ENCODE measurements at regions not wholly inside any gene's neighbourhood (a gene's known extent, or its start where the extent isn't known, plus 50 kb on each side); places are given as distances from the start of the nearest gene placed in this dataset.

DNA sequence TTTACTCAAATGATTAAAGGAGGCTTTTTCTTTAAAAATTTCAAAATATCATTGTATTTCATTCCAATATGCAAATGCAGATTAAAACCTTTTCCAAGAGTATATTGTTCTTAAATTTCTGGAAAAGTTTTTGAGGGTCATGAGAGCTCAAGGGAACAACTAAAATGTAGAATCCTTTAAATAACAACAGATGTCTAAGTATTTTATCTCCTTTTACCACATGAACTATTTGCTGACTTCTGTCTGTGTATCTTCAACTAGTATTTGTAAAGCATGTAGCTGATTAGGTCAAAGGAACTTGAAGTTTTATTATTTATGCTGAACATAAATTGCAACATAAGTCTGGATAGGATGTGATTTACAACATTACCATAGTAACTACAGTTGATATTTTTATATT is 402.6 kb downstream of the CNTN6 start:
- TF ChIP-seq, protein P1, sequence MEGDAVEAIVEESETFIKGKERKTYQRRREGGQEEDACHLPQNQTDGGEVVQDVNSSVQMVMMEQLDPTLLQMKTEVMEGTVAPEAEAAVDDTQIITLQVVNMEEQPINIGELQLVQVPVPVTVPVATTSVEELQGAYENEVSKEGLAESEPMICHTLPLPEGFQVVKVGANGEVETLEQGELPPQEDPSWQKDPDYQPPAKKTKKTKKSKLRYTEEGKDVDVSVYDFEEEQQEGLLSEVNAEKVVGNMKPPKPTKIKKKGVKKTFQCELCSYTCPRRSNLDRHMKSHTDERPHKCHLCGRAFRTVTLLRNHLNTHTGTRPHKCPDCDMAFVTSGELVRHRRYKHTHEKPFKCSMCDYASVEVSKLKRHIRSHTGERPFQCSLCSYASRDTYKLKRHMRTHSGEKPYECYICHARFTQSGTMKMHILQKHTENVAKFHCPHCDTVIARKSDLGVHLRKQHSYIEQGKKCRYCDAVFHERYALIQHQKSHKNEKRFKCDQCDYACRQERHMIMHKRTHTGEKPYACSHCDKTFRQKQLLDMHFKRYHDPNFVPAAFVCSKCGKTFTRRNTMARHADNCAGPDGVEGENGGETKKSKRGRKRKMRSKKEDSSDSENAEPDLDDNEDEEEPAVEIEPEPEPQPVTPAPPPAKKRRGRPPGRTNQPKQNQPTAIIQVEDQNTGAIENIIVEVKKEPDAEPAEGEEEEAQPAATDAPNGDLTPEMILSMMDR (conservative IDR thresholded peaks at IDR 0.05; ENCODE audit: low read depth, low read length), result no peak
- no peak for TF ChIP-seq EZH2 (IDR thresholded peaks at IDR 0.05; ENCODE audit: borderline replicate concordance, low read depth, low read length, poor library complexity, severe bottlenecking)

Data from A673 (cell line).